ENCODE measurements at regions not wholly inside any gene's neighbourhood (a gene's known extent, or its start where the extent isn't known, plus 50 kb on each side); places are given as distances from the start of the nearest gene placed in this dataset.
"Not testable (repeated sequence)": the region's sequence is repeated elsewhere in the genome, so short reads cannot be mapped to it uniquely, and the experiment has no call there.

DNA sequence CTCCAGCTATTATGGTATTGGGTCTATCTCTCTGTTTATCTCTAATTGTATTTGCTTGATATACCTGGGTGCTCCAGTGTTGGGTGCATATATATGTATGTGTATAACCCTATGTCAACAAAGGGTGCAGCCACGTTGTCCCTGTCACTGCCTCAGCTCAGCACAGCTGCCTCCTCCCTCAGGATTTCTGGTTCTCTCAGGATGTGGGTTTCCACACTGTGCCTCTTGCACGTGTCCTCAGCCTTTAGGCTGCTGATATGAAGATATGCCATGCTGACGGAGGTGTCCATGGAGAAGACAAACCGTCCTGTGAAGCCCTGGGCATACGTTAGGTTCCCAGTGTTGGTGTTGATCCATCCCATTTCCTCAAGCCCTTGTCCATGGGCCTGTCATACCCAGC, 791.2 kb downstream of the TMEM121 start:
- Histone ChIP-seq H3K4me3 (no peak overlapping the region), H3K36me3 (no peaks in the 10 kb centered on the region), H3K27ac (replicated peaks) (no peak overlapping the region), H3K4me1 (no peaks in the 10 kb centered on the region), H3K27me3 (ENCODE audit: low read depth) (peaks cover 57% of the 10 kb centered on the region), H3K9me3 (replicated peaks) (no peaks in the 10 kb centered on the region)
- DNase-seq, result no peak
- intact Hi-C loops (cut with micrococcal nuclease), result no loop called here
- TF ChIP-seq, protein P1, sequence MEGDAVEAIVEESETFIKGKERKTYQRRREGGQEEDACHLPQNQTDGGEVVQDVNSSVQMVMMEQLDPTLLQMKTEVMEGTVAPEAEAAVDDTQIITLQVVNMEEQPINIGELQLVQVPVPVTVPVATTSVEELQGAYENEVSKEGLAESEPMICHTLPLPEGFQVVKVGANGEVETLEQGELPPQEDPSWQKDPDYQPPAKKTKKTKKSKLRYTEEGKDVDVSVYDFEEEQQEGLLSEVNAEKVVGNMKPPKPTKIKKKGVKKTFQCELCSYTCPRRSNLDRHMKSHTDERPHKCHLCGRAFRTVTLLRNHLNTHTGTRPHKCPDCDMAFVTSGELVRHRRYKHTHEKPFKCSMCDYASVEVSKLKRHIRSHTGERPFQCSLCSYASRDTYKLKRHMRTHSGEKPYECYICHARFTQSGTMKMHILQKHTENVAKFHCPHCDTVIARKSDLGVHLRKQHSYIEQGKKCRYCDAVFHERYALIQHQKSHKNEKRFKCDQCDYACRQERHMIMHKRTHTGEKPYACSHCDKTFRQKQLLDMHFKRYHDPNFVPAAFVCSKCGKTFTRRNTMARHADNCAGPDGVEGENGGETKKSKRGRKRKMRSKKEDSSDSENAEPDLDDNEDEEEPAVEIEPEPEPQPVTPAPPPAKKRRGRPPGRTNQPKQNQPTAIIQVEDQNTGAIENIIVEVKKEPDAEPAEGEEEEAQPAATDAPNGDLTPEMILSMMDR (IDR thresholded peaks at IDR 0.05; ENCODE audit: borderline replicate concordance), result no peak

DNA sequence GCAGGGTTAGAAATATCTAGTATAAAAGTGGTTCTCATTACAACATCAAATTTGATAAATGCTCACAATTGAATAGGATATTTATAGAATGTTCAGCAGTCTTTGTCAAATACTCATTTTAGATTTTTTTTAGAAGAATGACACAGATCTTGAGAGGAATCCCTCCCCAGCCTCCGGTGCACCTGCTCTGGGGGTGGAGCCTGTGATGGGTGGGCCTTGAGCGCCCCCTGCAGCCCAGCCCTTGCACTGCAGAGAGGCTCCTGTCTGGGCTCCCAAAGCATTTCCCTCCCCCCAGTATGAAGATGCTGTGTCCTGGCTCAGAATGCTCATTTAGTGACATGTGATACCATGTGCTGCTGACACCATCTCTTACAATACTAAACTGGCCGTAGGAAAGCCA, 792.3 kb downstream of the TMEM121 start:
- DNase-seq, result no peak
- Histone ChIP-seq H3K27ac (replicated peaks) (no peak overlapping the region), H3K4me1 (no peaks in the 10 kb centered on the region), H3K27me3 (ENCODE audit: low read depth) (peaks cover 68% of the 10 kb centered on the region), H3K4me3 (no peak overlapping the region), H3K9me3 (replicated peaks) (no peaks in the 10 kb centered on the region), H3K36me3 (no peaks in the 10 kb centered on the region)
- intact Hi-C loops (cut with micrococcal nuclease), result no loop called here
- TF ChIP-seq, protein P1 (IDR thresholded peaks at IDR 0.05; ENCODE audit: borderline replicate concordance), result no peak

DNA sequence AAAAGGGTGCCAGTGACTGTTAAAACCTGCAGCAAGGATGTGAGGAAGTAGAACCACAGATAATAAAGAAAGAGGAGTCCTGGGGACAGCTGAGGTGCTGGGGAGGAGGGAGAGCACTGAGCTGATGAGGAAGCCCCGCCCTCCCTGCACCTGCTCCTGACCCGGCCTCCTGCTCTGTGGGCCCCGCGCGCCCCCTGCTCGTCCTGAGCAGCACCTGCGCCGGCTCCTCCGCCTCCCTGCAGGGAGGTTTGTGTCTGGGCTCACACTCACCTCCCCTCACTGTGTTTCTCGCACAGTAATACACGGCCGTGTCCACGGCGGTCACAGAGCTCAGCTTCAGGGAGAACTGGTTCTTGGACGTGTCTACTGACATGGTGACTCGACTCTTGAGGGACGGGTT, 797.6 kb downstream of the TMEM121 start:
- intact Hi-C loops (cut with micrococcal nuclease); H3K4me1 ChIP-seq; DNase-seq; H3K9me3 ChIP-seq (replicated peaks); H3K27ac ChIP-seq (replicated peaks); H3K4me3 ChIP-seq; H3K36me3 ChIP-seq: not testable (repeated sequence)
- peaks cover 76% of the 10 kb centered on the region for H3K27me3 ChIP-seq (ENCODE audit: low read depth)

DNA sequence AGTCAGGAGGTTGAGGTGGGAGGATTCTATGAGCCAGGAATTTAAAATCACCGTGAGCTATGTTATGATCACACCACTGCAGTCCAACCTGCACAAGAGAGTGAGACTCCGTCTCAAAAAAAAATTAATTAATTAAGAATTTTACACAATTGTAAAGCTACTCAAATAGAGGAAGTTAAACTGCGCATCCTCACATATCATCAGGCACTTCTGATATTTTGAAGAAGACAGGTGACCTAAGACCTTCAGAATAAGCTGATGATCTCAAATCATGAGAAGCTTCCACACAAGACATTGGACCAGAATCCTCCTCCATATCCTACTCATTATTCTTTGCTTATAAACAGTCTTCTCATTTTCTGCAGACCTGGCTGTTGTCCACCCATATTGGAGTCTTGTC, 800.9 kb downstream of the TMEM121 start:
- Histone ChIP-seq H3K36me3 (no peaks in the 10 kb centered on the region), H3K4me3 (no peak overlapping the region), H3K27me3 (ENCODE audit: low read depth) (peaks cover 64% of the 10 kb centered on the region), H3K9me3 (replicated peaks) (no peaks in the 10 kb centered on the region), H3K4me1 (no peaks in the 10 kb centered on the region), H3K27ac (replicated peaks) (no peak overlapping the region)
- DNase-seq, result no peak
- intact Hi-C loops (cut with micrococcal nuclease), result no loop called here
- TF ChIP-seq, protein P1 (IDR thresholded peaks at IDR 0.05; ENCODE audit: borderline replicate concordance), result no peak

DNA sequence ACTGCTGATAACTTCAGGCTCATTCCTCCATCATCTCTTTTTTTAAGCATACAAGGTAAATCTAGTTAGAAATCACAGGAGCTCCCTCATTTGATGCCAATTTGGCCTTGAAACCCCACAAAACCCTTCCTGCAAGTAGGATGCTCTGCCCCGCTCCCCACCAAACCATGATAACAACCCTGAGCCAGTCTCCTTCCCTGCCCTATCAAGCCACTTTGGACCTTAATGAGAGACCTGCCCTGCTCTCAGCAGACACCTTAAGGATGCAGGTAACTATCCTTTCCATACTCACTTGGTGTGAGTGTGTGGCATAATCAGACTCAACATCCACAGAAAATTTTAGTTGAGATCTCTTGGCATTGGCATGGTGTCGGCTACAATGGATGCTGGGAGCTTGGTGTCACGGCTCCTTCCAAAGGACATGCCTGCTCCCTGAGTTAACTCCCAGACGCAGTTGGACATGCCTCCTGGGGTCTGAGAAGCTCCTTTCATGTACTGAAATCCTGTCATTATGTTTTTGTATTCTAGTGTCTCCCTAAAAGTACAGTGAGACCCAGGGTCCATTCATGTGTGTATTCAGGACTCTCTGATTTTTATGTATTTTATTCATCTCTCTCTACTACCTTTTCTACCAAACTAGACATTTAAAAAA, 801.4 kb downstream of the TMEM121 start:
- not testable (repeated sequence) for H3K27ac ChIP-seq (replicated peaks); H3K4me1 ChIP-seq

DNA sequence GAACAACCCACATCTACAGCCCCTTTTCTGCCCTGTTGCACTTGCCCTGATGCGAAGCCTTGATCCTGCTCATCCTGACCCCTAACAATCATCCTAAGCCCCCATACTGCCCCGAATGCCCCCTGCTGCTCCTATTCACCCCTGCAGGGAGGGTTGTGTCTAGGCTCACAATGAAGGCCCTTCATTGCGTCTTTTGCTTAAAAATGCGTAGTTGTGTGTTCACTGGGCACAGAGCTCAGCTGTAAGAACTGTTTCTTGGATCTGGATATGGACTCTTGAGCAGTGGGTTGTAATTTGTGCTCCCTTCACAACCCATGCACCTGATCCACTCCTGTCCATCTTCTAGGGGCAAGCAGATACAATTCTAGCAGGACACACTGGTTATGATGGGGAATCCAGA, 802.9 kb downstream of the TMEM121 start:
- H3K4me3 ChIP-seq; H3K36me3 ChIP-seq; H3K27ac ChIP-seq (replicated peaks); H3K4me1 ChIP-seq; H3K9me3 ChIP-seq (replicated peaks); intact Hi-C loops (cut with micrococcal nuclease); DNase-seq: not testable (repeated sequence)
- H3K27me3 ChIP-seq (ENCODE audit: low read depth), result peaks cover 44% of the 10 kb centered on the region

More for the DNA sequence above, 801.4 kb downstream of the TMEM121 start:
- H3K36me3 ChIP-seq; DNase-seq; H3K4me3 ChIP-seq; intact Hi-C loops (cut with micrococcal nuclease); H3K9me3 ChIP-seq (replicated peaks): not testable (repeated sequence)
- H3K27me3 ChIP-seq (ENCODE audit: low read depth), result peaks cover 58% of the 10 kb centered on the region

DNA sequence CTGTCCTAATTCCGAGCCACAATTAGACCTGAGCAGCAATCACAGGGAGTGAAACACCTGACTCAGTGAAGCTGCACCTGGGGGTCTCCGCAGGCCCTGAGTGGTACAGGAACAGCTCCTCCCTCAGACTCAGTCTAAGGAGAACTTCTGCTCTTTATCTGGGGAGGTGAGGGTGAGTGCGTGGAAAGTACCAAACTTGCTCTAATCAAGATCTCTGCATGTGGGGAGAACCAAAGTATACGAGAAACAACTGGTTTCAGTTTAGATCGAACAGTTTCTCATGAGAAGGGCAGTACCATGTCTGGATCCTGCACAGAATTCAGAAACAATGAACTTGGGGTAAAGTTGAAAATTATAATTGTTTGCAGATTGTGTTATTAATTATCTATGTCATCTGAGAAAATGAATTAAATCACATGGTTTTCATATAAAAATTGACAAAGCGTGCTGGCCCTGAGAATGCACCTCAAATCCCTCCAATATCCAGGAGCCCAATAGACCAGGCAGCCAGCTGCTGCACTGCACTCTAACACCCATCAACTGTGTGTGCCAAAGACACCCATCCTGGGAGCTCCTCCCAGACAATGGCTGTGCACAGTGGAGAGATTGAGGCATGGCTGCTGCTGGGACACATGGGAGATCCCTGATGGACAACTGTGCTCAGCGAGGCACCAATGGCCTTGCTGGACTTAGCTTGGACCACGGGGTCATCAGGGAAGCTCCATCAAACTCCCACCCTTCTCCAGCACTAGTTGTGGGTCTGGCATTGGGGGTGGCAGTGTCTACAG, 803.8 kb downstream of the TMEM121 start:
- H3K36me3 ChIP-seq; H3K9me3 ChIP-seq (replicated peaks); DNase-seq; H3K27ac ChIP-seq (replicated peaks); H3K4me1 ChIP-seq; intact Hi-C loops (cut with micrococcal nuclease); H3K4me3 ChIP-seq: not testable (repeated sequence)
- peaks cover 46% of the 10 kb centered on the region for H3K27me3 ChIP-seq (ENCODE audit: low read depth)

DNA sequence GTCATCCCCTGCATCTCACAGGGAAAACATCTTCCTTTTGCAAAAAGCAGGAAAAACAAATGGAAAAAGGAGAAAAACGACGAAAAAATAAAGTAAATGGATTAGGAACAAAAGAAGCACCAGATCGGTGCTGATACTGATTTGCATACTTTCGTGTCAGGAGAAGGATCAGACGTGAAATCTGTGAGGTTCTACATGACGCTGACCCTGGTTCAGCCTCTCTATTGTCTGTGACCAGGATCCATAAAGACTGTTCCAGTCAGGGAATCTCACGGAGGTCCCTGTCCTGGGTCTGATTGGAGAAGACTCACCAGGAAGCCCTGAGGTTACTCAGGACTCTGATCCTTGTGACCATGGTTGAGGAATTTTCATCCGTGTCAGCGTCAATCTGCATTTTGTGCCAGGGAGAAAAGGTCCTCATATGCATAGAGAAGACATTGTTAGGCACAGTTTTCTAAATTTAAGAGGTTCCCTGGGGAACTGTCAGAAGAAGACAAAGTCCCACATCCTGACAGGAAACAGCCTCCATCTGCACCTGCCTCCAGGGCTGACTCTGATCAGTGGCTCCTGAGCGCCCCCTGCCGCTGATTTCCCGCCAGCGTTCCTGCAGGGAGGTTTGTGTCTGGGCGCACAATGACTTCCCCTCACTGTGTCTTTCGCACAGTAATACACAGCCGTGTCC, 808.2 kb downstream of the TMEM121 start:
- H3K27ac ChIP-seq (replicated peaks); H3K36me3 ChIP-seq; H3K4me3 ChIP-seq; intact Hi-C loops (cut with micrococcal nuclease); H3K4me1 ChIP-seq; H3K9me3 ChIP-seq (replicated peaks); DNase-seq: not testable (repeated sequence)
- peaks cover 19% of the 10 kb centered on the region for H3K27me3 ChIP-seq (ENCODE audit: low read depth)

DNA sequence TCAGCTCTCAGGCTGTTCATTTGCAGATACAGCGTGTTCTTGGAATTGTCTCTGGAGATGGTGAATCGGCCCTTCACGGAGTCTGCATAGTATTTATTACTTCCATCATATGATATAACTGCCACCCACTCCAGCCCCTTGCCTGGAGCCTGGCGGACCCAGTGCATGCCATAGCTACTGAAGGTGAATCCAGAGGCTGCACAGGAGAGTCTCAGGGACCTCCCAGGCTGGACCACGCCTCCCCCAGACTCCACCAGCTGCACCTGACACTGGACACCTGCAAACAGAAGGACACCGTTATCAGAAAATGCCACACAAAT, 808.7 kb downstream of the TMEM121 start:
- H3K4me1 ChIP-seq; H3K27ac ChIP-seq (replicated peaks); DNase-seq; intact Hi-C loops (cut with micrococcal nuclease); H3K4me3 ChIP-seq; H3K36me3 ChIP-seq; H3K9me3 ChIP-seq (replicated peaks): not testable (repeated sequence)
- peaks cover 19% of the 10 kb centered on the region for H3K27me3 ChIP-seq (ENCODE audit: low read depth)

DNA sequence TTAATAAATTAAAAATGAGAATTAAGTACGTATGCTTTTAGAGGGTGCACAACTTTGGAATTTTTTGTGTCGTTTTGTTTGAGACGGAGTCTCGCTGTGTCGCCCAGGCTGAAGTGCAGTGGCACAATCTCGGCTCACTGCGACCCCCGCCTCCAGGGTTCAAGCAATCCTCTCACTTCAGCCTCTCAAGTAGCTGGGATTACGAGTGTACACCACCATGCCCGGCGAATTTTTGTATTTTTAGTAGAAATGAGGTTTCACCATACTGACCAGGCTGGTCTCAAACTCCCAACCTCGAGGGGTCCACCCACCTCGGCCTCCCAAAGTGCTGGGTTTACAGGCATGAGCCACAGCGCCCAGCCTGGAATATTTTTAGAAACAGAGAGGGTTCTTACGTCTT, 812.4 kb downstream of the TMEM121 start:
- intact Hi-C loops (cut with micrococcal nuclease); DNase-seq: not testable (repeated sequence)

More for the DNA sequence above, 812.4 kb downstream of the TMEM121 start:
- not testable (repeated sequence) for H3K9me3 ChIP-seq (replicated peaks); H3K4me3 ChIP-seq; H3K4me1 ChIP-seq; H3K27me3 ChIP-seq (ENCODE audit: low read depth); H3K27ac ChIP-seq (replicated peaks); H3K36me3 ChIP-seq
